GM23248 (cell line): ENCODE measurements at regions not wholly inside any gene's neighbourhood (a gene's known extent, or its start where the extent isn't known, plus 50 kb on each side); places are given as distances from the start of the nearest gene placed in this dataset.

ENCODE experiments used
- EZH2 ChIP-seq: fragments of 200-600 bp; sonication (generic); IDR thresholded peaks from 2 replicates; pipeline ENCODE4 v1.6.1; 2018; ENCODE audit warnings: antibody characterized with exemption, mild to moderate bottlenecking; ENCODE audit not compliant: insufficient read depth, poor library complexity, severe bottlenecking
- EZH2phosphoT487 ChIP-seq: fragments of 200-600 bp; sonication (generic); IDR thresholded peaks from 2 replicates; pipeline ENCODE4 v1.6.1; 2018; ENCODE audit warnings: antibody characterized with exemption, moderate library complexity, mild to moderate bottlenecking, low read depth; ENCODE audit not compliant: insufficient read depth

GRCh38 chr2:5940596-5941535 lies 248.7 kb downstream of the SOX11 start:
- TF ChIP-seq EZH2 (no peak), EZH2phosphoT487 (no peak)
